Body of pancreas (tissue), 4 donors: ENCODE measurements at regions not wholly inside any gene's neighbourhood (a gene's known extent, or its start where the extent isn't known, plus 50 kb on each side); places are given as distances from the start of the nearest gene placed in this dataset.

ENCODE experiments used
- CTCF ChIP-seq, 7 experiments: fragments of 450-650 bp in 4 of 7; fragments of 200-600 bp in 3 of 7; sonication (generic) in 3 of 7; IDR thresholded peaks; one replicate each; pipeline ENCODE4 v1.5.1; 2016 to 2019; ENCODE audit warnings: antibody characterized with exemption in 7 of 7
- POLR2A ChIP-seq, 3 donors: fragments of 450-650 bp; IDR thresholded peaks; one replicate each; pipeline ENCODE4 v1.6.1; 2016; ENCODE audit warnings: antibody characterized with exemption in 3 of 3, mild to moderate bottlenecking in 2 of 3

GRCh38 chr16:73302942-73303341 lies 255.0 kb upstream of the ZFHX3 start:
- TF ChIP-seq CTCF (IDR thresholded peaks at IDR 0.05) = no peak
- no peak for TF ChIP-seq POLR2A (IDR thresholded peaks at IDR 0.05)
